Sigmoid colon (tissue), 6 donors: ENCODE measurements at regions not wholly inside any gene's neighbourhood (a gene's known extent, or its start where the extent isn't known, plus 50 kb on each side); places are given as distances from the start of the nearest gene placed in this dataset.

ENCODE experiments used
- DNase-seq: peaks from one replicate; pipeline ENCODE4 v3.0.0-alpha.2; 2019
- H3K27ac ChIP-seq, 4 donors: fragments of 200-600 bp; sonication (generic); one replicate each; pipeline ENCODE4 v1.5.1; 2016 to 2019; ENCODE audit warnings: mild to moderate bottlenecking in 1 of 4
- H3K27me3 ChIP-seq, 3 donors: fragments of 200-600 bp; sonication (generic); one replicate each; pipeline ENCODE4 v1.5.1; 2019; ENCODE audit warnings: mild to moderate bottlenecking in 1 of 3
- H3K36me3 ChIP-seq, 4 donors: fragments of 200-600 bp; sonication (generic); one replicate each; pipeline ENCODE4 v1.5.1; 2016 to 2019
- H3K4me1 ChIP-seq, 4 donors: fragments of 200-600 bp; sonication (generic); one replicate each; pipeline ENCODE4 v1.5.1; 2017 to 2019
- H3K4me3 ChIP-seq, 4 donors: fragments of 200-600 bp; sonication (generic); one replicate each; pipeline ENCODE4 v1.5.1; 2017 to 2019; ENCODE audit warnings: mild to moderate bottlenecking in 2 of 4, moderate library complexity in 1 of 4
- H3K9me3 ChIP-seq, 4 donors: fragments of 200-600 bp in 3 of 4; sonication (generic) in 3 of 4; one replicate each; pipeline versions ENCODE4 v1.5.1 to v1.6.1; 2013 to 2019
- CTCF ChIP-seq, 4 experiments: fragments of 450-650 bp in 3 of 4; fragments of 200-600 bp in 1 of 4; IDR thresholded peaks; one replicate each; pipeline ENCODE4 v1.5.1; 2016 to 2019; ENCODE audit warnings: antibody characterized with exemption in 4 of 4, mild to moderate bottlenecking in 3 of 4, moderate library complexity in 2 of 4
- EP300 ChIP-seq, 4 donors: sonication (generic); formaldehyde crosslinking; IDR thresholded peaks; one replicate each; pipeline ENCODE4 v1.6.1; 2017; ENCODE audit warnings: antibody characterized with exemption in 4 of 4
- POLR2A ChIP-seq, 2 donors: fragments of 450-650 bp; IDR thresholded peaks; one replicate each; pipeline ENCODE4 v1.6.1; 2016; ENCODE audit warnings: antibody characterized with exemption in 2 of 2, mild to moderate bottlenecking in 2 of 2, moderate library complexity in 2 of 2
- POLR2AphosphoS5 ChIP-seq, 4 donors: sonication (generic); formaldehyde crosslinking; IDR thresholded peaks; one replicate each; pipeline ENCODE4 v1.6.1; 2017; ENCODE audit warnings: antibody characterized with exemption in 4 of 4
- WGBS, 2 donors: extraction: QIAGEN DNeasy Blood & Tissue Kit; methylation state at CpG; one replicate each; pipeline ENCODE4 v1.1.7; 2013; 5-methylcytosine and 5-hydroxymethylcytosine counted together
- intact Hi-C: fragments of 100-400 bp; cut with DNase I; formaldehyde crosslinking; loops from one replicate; pipeline ENCODE4 v1.15.1; 2023
- donor health status: healthy with polysubstance abuse.
- donor health status: healthy.

- intact Hi-C loops = no loop called here
These were observed 195.0 kb upstream of the HEY2 start for GRCh38 chr6:125554456-125554855.

GRCh38 chr6:125558241-125558843 is 191.1 kb upstream of the HEY2 start:
- Histone ChIP-seq H3K9me3 (no peaks in the 10 kb centered on the region), H3K36me3 (no peaks in the 10 kb centered on the region), H3K4me1 (no peaks in the 10 kb centered on the region), H3K4me3 (no peak overlapping the region), H3K27me3 (no peaks in the 10 kb centered on the region), H3K27ac (no peak overlapping the region)
- no peak for TF ChIP-seq EP300 (IDR thresholded peaks at IDR 0.05)
- no peak for TF ChIP-seq POLR2A (IDR thresholded peaks at IDR 0.05)
- TF ChIP-seq CTCF (IDR thresholded peaks at IDR 0.05) = no peak
- no peak for TF ChIP-seq POLR2AphosphoS5 (IDR thresholded peaks at IDR 0.05)
- intact Hi-C loops = no loop called here
- DNase-seq = no peak
- WGBS, 2 donors = 65 to 70% methylated on average over 7 of the region's 7 CpGs

More at GRCh38 chr6:125554456-125554855, 195.0 kb upstream of the HEY2 start:
- H3K4me1 ChIP-seq = no peaks in the 10 kb centered on the region
- H3K27me3 ChIP-seq = no peaks in the 10 kb centered on the region
- no peak for DNase-seq
- 58 to 80% methylated on average over 1 of the region's 1 CpG for WGBS, 2 donors
- H3K9me3 ChIP-seq = no peaks in the 10 kb centered on the region
- TF ChIP-seq EP300 (IDR thresholded peaks at IDR 0.05) (no peak), CTCF (IDR thresholded peaks at IDR 0.05) (no peak), POLR2AphosphoS5 (IDR thresholded peaks at IDR 0.05) (no peak), POLR2A (IDR thresholded peaks at IDR 0.05) (no peak)
- H3K27ac ChIP-seq = no peak overlapping the region
- no peaks in the 10 kb centered on the region for H3K36me3 ChIP-seq
- no peak overlapping the region for H3K4me3 ChIP-seq

- Histone ChIP-seq H3K4me3 (no peak overlapping the region), H3K27ac (no peak overlapping the region), H3K4me1 (no peaks in the 10 kb centered on the region), H3K9me3 (no peaks in the 10 kb centered on the region), H3K27me3 (no peaks in the 10 kb centered on the region), H3K36me3 (no peaks in the 10 kb centered on the region)
- TF ChIP-seq EP300 (IDR thresholded peaks at IDR 0.05) (no peak), CTCF (IDR thresholded peaks at IDR 0.05) (no peak), POLR2A (IDR thresholded peaks at IDR 0.05) (no peak), POLR2AphosphoS5 (IDR thresholded peaks at IDR 0.05) (no peak)
- intact Hi-C loops = no loop called here
- 47 to 60% methylated on average over 3 of the region's 3 CpGs for WGBS, 2 donors
- no peak for DNase-seq
These were observed 190.5 kb upstream of the HEY2 start for GRCh38 chr6:125558907-125559306.

GRCh38 chr6:125562156-125562555 is 187.3 kb upstream of the HEY2 start:
- no peak overlapping the region for H3K4me3 ChIP-seq
- H3K9me3 ChIP-seq = no peaks in the 10 kb centered on the region
- intact Hi-C loops = no loop called here
- DNase-seq = no peak
- no peak overlapping the region for H3K27ac ChIP-seq
- no peaks in the 10 kb centered on the region for H3K4me1 ChIP-seq
- H3K36me3 ChIP-seq = no peaks in the 10 kb centered on the region
- no peak for TF ChIP-seq CTCF (IDR thresholded peaks at IDR 0.05)
- TF ChIP-seq POLR2AphosphoS5 (IDR thresholded peaks at IDR 0.05) = no peak
- TF ChIP-seq EP300 (IDR thresholded peaks at IDR 0.05) = no peak
- TF ChIP-seq POLR2A (IDR thresholded peaks at IDR 0.05) = no peak
- no peaks in the 10 kb centered on the region for H3K27me3 ChIP-seq
- WGBS, 2 donors = 86 to 98% methylated on average over 1 of the region's 1 CpG

GRCh38 chr6:125564941-125565340 is 184.5 kb upstream of the HEY2 start:
- Histone ChIP-seq H3K4me3 (no peak overlapping the region), H3K9me3 (no peaks in the 10 kb centered on the region), H3K36me3 (no peaks in the 10 kb centered on the region), H3K27me3 (no peaks in the 10 kb centered on the region), H3K27ac (no peak overlapping the region), H3K4me1 (no peaks in the 10 kb centered on the region)
- intact Hi-C loops = no loop called here
- no peak for DNase-seq
- TF ChIP-seq CTCF (IDR thresholded peaks at IDR 0.05) = no peak
- no peak for TF ChIP-seq POLR2AphosphoS5 (IDR thresholded peaks at IDR 0.05)
- no peak for TF ChIP-seq EP300 (IDR thresholded peaks at IDR 0.05)
- TF ChIP-seq POLR2A (IDR thresholded peaks at IDR 0.05) = no peak
- WGBS, 2 donors = 77 to 84% methylated on average over 5 of the region's 5 CpGs
